HEK293T (cell line): ENCODE measurements at regions not wholly inside any gene's neighbourhood (a gene's known extent, or its start where the extent isn't known, plus 50 kb on each side); places are given as distances from the start of the nearest gene placed in this dataset.

Experiments
- BHLHE40 ChIP-seq: fragments of 450-650 bp; IDR thresholded peaks from 2 replicates; pipeline ENCODE4 v1.6.1; 2016; ENCODE audit warnings: mild to moderate bottlenecking, moderate library complexity, borderline replicate concordance
- TARDBP ChIP-seq: fragments of 450-650 bp; IDR thresholded peaks from 2 replicates; pipeline ENCODE4 v1.6.1; 2016

DNA sequence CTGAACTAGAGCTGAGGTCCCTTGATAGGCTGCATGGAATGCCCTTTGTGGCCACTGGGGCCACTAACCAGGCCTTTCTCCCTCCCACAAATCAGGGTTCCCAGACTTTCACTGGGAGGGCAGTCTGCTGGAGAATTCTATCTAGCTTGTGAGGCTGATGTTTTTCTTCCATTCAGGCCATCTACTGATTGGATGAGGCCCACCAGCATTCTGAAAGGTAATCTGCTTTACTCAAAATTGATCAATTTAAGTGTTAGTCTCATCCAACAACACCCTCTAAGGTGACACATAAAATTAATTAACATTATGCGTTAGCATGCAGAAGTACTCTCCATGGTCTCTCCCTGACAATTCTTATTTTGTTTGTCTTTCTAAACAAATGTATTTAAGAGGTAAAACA lies 80.5 kb downstream of the RTP4 start:
- no peak for TF ChIP-seq TARDBP
- TF ChIP-seq BHLHE40: no peak
